Mammary epithelial cell (primary cell): ENCODE measurements at regions not wholly inside any gene's neighbourhood (a gene's known extent, or its start where the extent isn't known, plus 50 kb on each side); places are given as distances from the start of the nearest gene placed in this dataset.

ENCODE experiments used
- CTCF ChIP-seq, 2 donors: IDR thresholded peaks in 1 of 2; conservative IDR thresholded peaks in 1 of 2; 2 replicates each; pipeline ENCODE4 v1.5.1; 2011 to 2012; ENCODE audit warnings: inconsistent platforms in 2 of 2, low read length in 2 of 2, mild to moderate bottlenecking in 2 of 2, control low read depth in 1 of 2, low read depth in 1 of 2; ENCODE audit not compliant: insufficient read depth in 1 of 2; ENCODE audit errors: extremely low read depth in 1 of 2
- EZH2 ChIP-seq: IDR thresholded peaks from 2 replicates; pipeline ENCODE4 v1.6.1; 2012; ENCODE audit warnings: low read length, inconsistent platforms, borderline replicate concordance

GRCh38 chr18:77373730-77374445, 124.2 kb downstream of the GALR1 start:
- TF ChIP-seq CTCF (conservative IDR thresholded peaks at IDR 0.05 in 1 of 2, IDR thresholded peaks at IDR 0.05 in 1 of 2; ENCODE audit: extremely low read depth in 1 of 2, insufficient read depth in 1 of 2, low read depth in 1 of 2, low read length in 2 of 2) (no peak), EZH2 (no peak)
